LNCAP (cell line): ENCODE measurements at regions not wholly inside any gene's neighbourhood (a gene's known extent, or its start where the extent isn't known, plus 50 kb on each side); places are given as distances from the start of the nearest gene placed in this dataset.

Experiments used
- CTCF ChIP-seq: fragments of 450-650 bp; IDR thresholded peaks from 2 replicates; pipeline ENCODE4 v1.5.1; 2017; ENCODE audit warnings: mild to moderate bottlenecking

- TF ChIP-seq CTCF, result no peak
Measured at GRCh38 chr14:30471980-30472379, 87.0 kb upstream of the G2E3 start.

- no peak for TF ChIP-seq CTCF
Measured at GRCh38 chr14:30482276-30482675, 76.7 kb upstream of the G2E3 start.

DNA sequence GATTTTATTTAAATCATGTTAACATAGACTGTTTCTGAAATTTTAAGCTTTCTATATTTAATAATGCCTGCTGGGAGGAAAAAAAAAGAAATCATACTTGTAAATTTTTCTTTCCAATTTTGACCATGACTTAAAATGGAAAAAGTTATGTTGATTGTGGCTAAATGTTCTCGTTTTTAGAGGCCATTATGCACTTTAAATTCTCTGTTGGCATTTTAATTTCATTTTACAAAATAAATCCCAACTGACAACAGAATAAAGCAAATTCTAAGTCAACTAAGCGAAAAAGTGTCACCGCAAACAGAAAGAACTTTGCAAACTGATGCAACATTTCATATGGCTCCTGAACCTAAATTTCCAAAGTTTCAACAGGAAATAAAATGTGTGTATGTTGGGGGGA, 74.8 kb upstream of the G2E3 start:
- no peak for TF ChIP-seq CTCF

DNA sequence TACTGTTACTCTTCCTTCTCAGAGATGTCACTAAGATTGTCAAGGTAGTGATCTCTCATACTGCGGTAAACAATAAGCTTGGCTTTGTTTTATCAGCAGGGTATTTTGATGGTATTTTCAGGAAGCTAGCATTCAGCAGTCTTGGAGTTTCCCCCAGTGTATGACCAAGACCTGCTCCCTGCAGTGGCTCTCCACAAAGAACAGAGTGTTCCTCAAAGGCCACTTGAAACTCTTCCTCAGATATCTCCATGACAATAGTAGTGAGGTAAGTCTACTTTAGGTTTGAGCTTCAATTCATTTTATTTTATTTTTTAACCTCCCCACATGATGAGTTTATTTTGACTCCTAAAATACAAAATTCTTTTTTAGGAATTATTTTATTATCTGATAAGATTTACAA, 74.0 kb upstream of the G2E3 start:
- no peak for TF ChIP-seq CTCF

- TF ChIP-seq CTCF, result no peak
Measured at GRCh38 chr14:30496852-30497251, 62.1 kb upstream of the G2E3 start.

- TF ChIP-seq CTCF, result no peak
Measured at GRCh38 chr14:30499358-30499757, 59.6 kb upstream of the G2E3 start.

- no peak for TF ChIP-seq CTCF
Measured at GRCh38 chr14:30500222-30500621, 58.7 kb upstream of the G2E3 start.

DNA sequence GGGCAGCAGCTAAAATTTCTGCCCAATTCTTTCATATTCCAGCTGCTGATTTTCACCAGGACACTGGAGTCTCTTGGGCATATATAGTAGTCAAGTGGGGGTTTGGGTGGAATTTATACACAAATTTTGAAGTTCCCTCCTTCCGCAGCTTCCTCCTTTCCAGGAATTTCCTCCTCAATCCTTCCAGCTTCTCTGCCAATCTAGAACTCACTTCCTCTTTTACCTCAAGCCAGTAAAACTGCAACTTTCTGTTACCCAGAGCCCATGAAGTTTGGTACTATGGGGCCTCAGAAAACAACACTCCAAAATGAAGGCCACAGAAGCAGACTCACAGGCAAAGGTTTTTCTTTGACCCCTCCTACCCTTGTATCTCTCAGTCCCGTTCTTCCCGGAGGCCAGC, 51.7 kb upstream of the G2E3 start:
- TF ChIP-seq CTCF, result no peak
